PC-3 (cell line): ENCODE measurements at regions not wholly inside any gene's neighbourhood (a gene's known extent, or its start where the extent isn't known, plus 50 kb on each side); places are given as distances from the start of the nearest gene placed in this dataset.

ENCODE experiments used
- ATAC-seq: fragments of 200-7000 bp; cut with Tn5 transposase; 2 replicates; pipeline ENCODE4 v1.9.1; 2020; ENCODE audit warnings: mild to moderate bottlenecking, moderate library complexity
- BruUV-seq: library from RNA; stranded (reverse); fragments of 400-500 nt; replicated peaks from 2 replicates; lab custom pipeline; 2021; lab: Mats Ljungman, UMichigan
- CTCF ChIA-PET: fragments of 300-600 bp; sonication (Branson Sonifier 250); formaldehyde crosslinking; loops from one replicate; lab custom pipeline; 2022; ENCODE audit warnings: antibody characterized with exemption; lab: Charles Lee
- POLR2A ChIA-PET: fragments of 300-600 bp; sonication (Branson Sonifier 250); formaldehyde crosslinking; loops from one replicate; lab custom pipeline; 2022; ENCODE audit warnings: antibody characterized with exemption; ENCODE audit not compliant: unreplicated experiment; lab: Charles Lee
- DNase-seq: peaks from one replicate; pipeline ENCODE4 v3.0.0-alpha.2; 2015
- H2AFZ ChIP-seq: fragments of 300-600 bp; sonication (generic); 2 replicates; pipeline ENCODE4 v1.6.0; 2016; ENCODE audit warnings: antibody characterized with exemption, low read length
- H3F3A ChIP-seq: fragments of 300-600 bp; sonication (generic); one replicate; pipeline ENCODE4 v1.6.0; 2017; ENCODE audit warnings: antibody characterized with exemption, low read length, control low read depth, mild to moderate bottlenecking; ENCODE audit not compliant: unreplicated experiment
- H3K27ac ChIP-seq: fragments of 300-600 bp; sonication (generic); 2 replicates; pipeline ENCODE4 v1.5.1; 2016; ENCODE audit warnings: mild to moderate bottlenecking, low read length
- H3K27me3 ChIP-seq: fragments of 300-600 bp; sonication (generic); 2 replicates; pipeline ENCODE4 v1.6.1; 2016; ENCODE audit warnings: low read length, mixed read lengths
- H3K36me3 ChIP-seq: fragments of 300-600 bp; sonication (generic); 2 replicates; pipeline ENCODE4 v1.6.1; 2016; ENCODE audit warnings: low read depth, mixed run types, low read length, mixed read lengths
- H3K4me1 ChIP-seq: fragments of 300-600 bp; sonication (generic); 2 replicates; pipeline ENCODE4 v1.5.1; 2016; ENCODE audit warnings: low read length; ENCODE audit not compliant: insufficient read depth
- H3K4me2 ChIP-seq: fragments of 300-600 bp; sonication (generic); 2 replicates; pipeline ENCODE4 v1.6.0; 2016; ENCODE audit warnings: low read length
- H3K4me3 ChIP-seq: fragments of 300-600 bp; sonication (generic); 2 replicates; pipeline ENCODE4 v1.5.1; 2016; ENCODE audit warnings: mild to moderate bottlenecking, low read length, mixed read lengths
- H3K79me2 ChIP-seq: fragments of 300-600 bp; sonication (generic); 2 replicates; pipeline ENCODE4 v1.6.1; 2017; ENCODE audit warnings: low read length, mixed read lengths
- H3K9ac ChIP-seq: fragments of 300-600 bp; sonication (generic); 2 replicates; pipeline ENCODE4 v1.6.0; 2016; ENCODE audit warnings: mild to moderate bottlenecking, low read length
- H3K9me2 ChIP-seq: fragments of 300-600 bp; sonication (generic); replicated peaks from 2 replicates; pipeline ENCODE4 v1.6.1; 2016; ENCODE audit warnings: mixed run types, low read length, mixed read lengths
- H3K9me3 ChIP-seq: fragments of 300-600 bp; sonication (generic); 2 replicates; pipeline ENCODE4 v1.6.1; 2016; ENCODE audit warnings: low read length, mixed read lengths
- H4K20me1 ChIP-seq: fragments of 300-600 bp; sonication (generic); 2 replicates; pipeline ENCODE4 v1.6.1; 2016; ENCODE audit warnings: low read length, mixed read lengths
- CTCF ChIP-seq: fragments of 300-600 bp; sonication (generic); conservative IDR thresholded peaks from 2 replicates; pipeline ENCODE4 v1.5.1; 2017; ENCODE audit warnings: antibody characterized with exemption, low read depth, mild to moderate bottlenecking, low read length
- EZH2 ChIP-seq: fragments of 300-600 bp; sonication (generic); IDR thresholded peaks from one replicate; pipeline ENCODE4 v1.6.1; 2017; ENCODE audit warnings: antibody characterized with exemption, mild to moderate bottlenecking, low read length; ENCODE audit not compliant: unreplicated experiment
- EZH2phosphoT487 ChIP-seq: fragments of 300-600 bp; sonication (generic); IDR thresholded peaks from 2 replicates; pipeline ENCODE4 v1.6.1; 2018; ENCODE audit warnings: mild to moderate bottlenecking, antibody characterized with exemption, low read length, borderline replicate concordance
- intact Hi-C: fragments of 100-400 bp; cut with micrococcal nuclease; formaldehyde crosslinking; loops from 2 replicates; pipeline ENCODE4 v1.9.0; 2023

- Histone ChIP-seq H3K9me3 (no peaks in the 10 kb centered on the region), H3K9me2 (no peaks in the 10 kb centered on the region), H3K4me2 (no peak overlapping the region), H3K4me1 (no peaks in the 10 kb centered on the region), H3K79me2 (no peaks in the 10 kb centered on the region), H2AFZ (no peak overlapping the region), H3K27me3 (no peaks in the 10 kb centered on the region), H3K27ac (no peak overlapping the region), H4K20me1 (no peaks in the 10 kb centered on the region), H3K36me3 (no peaks in the 10 kb centered on the region), H3K4me3 (no peak overlapping the region), H3K9ac (no peak overlapping the region), H3F3A (no peaks in the 10 kb centered on the region)
- CTCF ChIA-PET: no interaction called here
- TF ChIP-seq EZH2: no peak
- no peak for TF ChIP-seq EZH2phosphoT487
- TF ChIP-seq CTCF: no peak
- DNase-seq (no peak), ATAC-seq (no peak)
- intact Hi-C loops: no loop called here
- POLR2A ChIA-PET: no interaction called here
- no TSS peak for BruUV-seq
Measured at GRCh38 chr6:47377971-47378370, 68.3 kb upstream of the TNFRSF21 start.

- H2AFZ ChIP-seq: no peak overlapping the region
- POLR2A ChIA-PET: no interaction called here
- H3K79me2 ChIP-seq: no peaks in the 10 kb centered on the region
- no peaks in the 10 kb centered on the region for H3F3A ChIP-seq
- no peaks in the 10 kb centered on the region for H3K27me3 ChIP-seq
- H3K4me2 ChIP-seq: no peak overlapping the region
- H3K9me2 ChIP-seq: no peaks in the 10 kb centered on the region
- H4K20me1 ChIP-seq: no peaks in the 10 kb centered on the region
- H3K9ac ChIP-seq: no peak overlapping the region
- H3K9me3 ChIP-seq: no peaks in the 10 kb centered on the region
- TF ChIP-seq EZH2 (no peak), CTCF (no peak), EZH2phosphoT487 (no peak)
- no peak for ATAC-seq
- no peaks in the 10 kb centered on the region for H3K4me1 ChIP-seq
- H3K27ac ChIP-seq: no peak overlapping the region
- H3K4me3 ChIP-seq: no peak overlapping the region
- intact Hi-C loops: no loop called here
- BruUV-seq: no TSS peak
- no peaks in the 10 kb centered on the region for H3K36me3 ChIP-seq
- no peak for DNase-seq
- CTCF ChIA-PET: no interaction called here
Measured at GRCh38 chr6:47379328-47379727, 69.6 kb upstream of the TNFRSF21 start.

GRCh38 chr6:47380251-47380650, 70.5 kb upstream of the TNFRSF21 start:
- Histone ChIP-seq H2AFZ (no peak overlapping the region), H3K4me1 (no peaks in the 10 kb centered on the region), H3K27ac (no peak overlapping the region), H3K4me2 (no peak overlapping the region), H4K20me1 (no peaks in the 10 kb centered on the region), H3K9me2 (no peaks in the 10 kb centered on the region), H3K36me3 (no peaks in the 10 kb centered on the region), H3K9ac (no peak overlapping the region), H3K9me3 (no peaks in the 10 kb centered on the region), H3K4me3 (no peak overlapping the region), H3K79me2 (no peaks in the 10 kb centered on the region), H3K27me3 (no peaks in the 10 kb centered on the region), H3F3A (no peaks in the 10 kb centered on the region)
- no peak for DNase-seq
- intact Hi-C loops: no loop called here
- no peak for TF ChIP-seq CTCF
- no peak for TF ChIP-seq EZH2
- TF ChIP-seq EZH2phosphoT487: no peak
- no peak for ATAC-seq
- no TSS peak for BruUV-seq
- POLR2A ChIA-PET: no interaction called here
- CTCF ChIA-PET: interaction anchor here (0.6 kb wide), 2 partner anchors 18 to 59 kb away, joined by 3 to 5 read pairs; no protein-coding TSS in a partner anchor
